Neural progenitor cell (in vitro differentiated cells): ENCODE measurements at regions not wholly inside any gene's neighbourhood (a gene's known extent, or its start where the extent isn't known, plus 50 kb on each side); places are given as distances from the start of the nearest gene placed in this dataset.

Experiments
- CTCF ChIP-seq: fragments of 200-600 bp; sonication (generic); IDR thresholded peaks from 2 replicates; pipeline ENCODE4 v1.5.1; 2017; ENCODE audit warnings: antibody characterized with exemption, mild to moderate bottlenecking
- EZH2 ChIP-seq: fragments of 200-600 bp; sonication (generic); IDR thresholded peaks from 2 replicates; pipeline ENCODE4 v1.6.1; 2017; ENCODE audit warnings: antibody characterized with exemption, mild to moderate bottlenecking, moderate library complexity

- TF ChIP-seq CTCF (no peak), EZH2 (no peak)
Measured at GRCh38 chr20:41952166-41952565, 334.0 kb upstream of the CHD6 start.
